ENCODE measurements at regions not wholly inside any gene's neighbourhood (a gene's known extent, or its start where the extent isn't known, plus 50 kb on each side); places are given as distances from the start of the nearest gene placed in this dataset.
"Not testable (repeated sequence)": the region's sequence is repeated elsewhere in the genome, so short reads cannot be mapped to it uniquely, and the experiment has no call there.

DNA sequence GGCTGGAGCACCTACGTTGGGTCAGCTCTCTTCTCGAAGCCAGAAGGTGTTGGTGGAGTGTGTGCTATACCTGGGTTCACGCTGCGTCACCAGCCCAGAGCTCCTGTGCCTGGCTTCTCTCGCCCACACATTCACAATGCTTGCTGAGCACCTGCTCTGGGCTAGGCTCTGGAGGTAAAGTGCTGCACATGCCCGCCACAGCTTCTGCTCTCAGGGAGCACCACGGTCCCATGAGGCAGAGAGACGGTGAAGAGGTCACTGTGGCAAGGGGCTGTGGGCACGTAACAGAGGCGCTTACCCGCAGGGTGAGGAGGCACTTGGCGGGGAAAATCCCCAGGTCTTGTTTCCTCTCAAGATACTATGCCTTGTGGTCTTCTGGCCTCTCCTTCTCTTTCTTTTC, 174.2 kb downstream of the TEX29 start:
- H3K9ac ChIP-seq (ENCODE audit: low read depth, low read length, poor library complexity, severe bottlenecking), result no peak overlapping the region
- H4K20me1 ChIP-seq (ENCODE audit: insufficient read depth, low read length, poor library complexity, severe bottlenecking), result no peaks in the 10 kb centered on the region
- H3K4me1 ChIP-seq (ENCODE audit: insufficient read depth, low read length, poor library complexity, severe bottlenecking), result no peaks in the 10 kb centered on the region
- TF ChIP-seq EZH2phosphoT487 (IDR thresholded peaks at IDR 0.05; ENCODE audit: borderline replicate concordance), result no peak
- TF ChIP-seq, protein P1, sequence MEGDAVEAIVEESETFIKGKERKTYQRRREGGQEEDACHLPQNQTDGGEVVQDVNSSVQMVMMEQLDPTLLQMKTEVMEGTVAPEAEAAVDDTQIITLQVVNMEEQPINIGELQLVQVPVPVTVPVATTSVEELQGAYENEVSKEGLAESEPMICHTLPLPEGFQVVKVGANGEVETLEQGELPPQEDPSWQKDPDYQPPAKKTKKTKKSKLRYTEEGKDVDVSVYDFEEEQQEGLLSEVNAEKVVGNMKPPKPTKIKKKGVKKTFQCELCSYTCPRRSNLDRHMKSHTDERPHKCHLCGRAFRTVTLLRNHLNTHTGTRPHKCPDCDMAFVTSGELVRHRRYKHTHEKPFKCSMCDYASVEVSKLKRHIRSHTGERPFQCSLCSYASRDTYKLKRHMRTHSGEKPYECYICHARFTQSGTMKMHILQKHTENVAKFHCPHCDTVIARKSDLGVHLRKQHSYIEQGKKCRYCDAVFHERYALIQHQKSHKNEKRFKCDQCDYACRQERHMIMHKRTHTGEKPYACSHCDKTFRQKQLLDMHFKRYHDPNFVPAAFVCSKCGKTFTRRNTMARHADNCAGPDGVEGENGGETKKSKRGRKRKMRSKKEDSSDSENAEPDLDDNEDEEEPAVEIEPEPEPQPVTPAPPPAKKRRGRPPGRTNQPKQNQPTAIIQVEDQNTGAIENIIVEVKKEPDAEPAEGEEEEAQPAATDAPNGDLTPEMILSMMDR (conservative IDR thresholded peaks at IDR 0.05; ENCODE audit: low read length), result no peak
- H2AFZ ChIP-seq (ENCODE audit: low read length), result no peak overlapping the region
- no peak overlapping the region for H3K4me2 ChIP-seq (ENCODE audit: low read depth, low read length, poor library complexity, severe bottlenecking)
- no peaks in the 10 kb centered on the region for H3F3A ChIP-seq (ENCODE audit: low read depth)
- no peak overlapping the region for H3K4me3 ChIP-seq (ENCODE audit: low read length, poor library complexity, severe bottlenecking)
- no peaks in the 10 kb centered on the region for H3K36me3 ChIP-seq (ENCODE audit: insufficient read depth, low read length)
- H3K9me2 ChIP-seq (replicated peaks; ENCODE audit: low read depth, low read length), result no peaks in the 10 kb centered on the region
- no peaks in the 10 kb centered on the region for H3K27me3 ChIP-seq (ENCODE audit: insufficient read depth, low read length, poor library complexity, severe bottlenecking)
- H3K79me2 ChIP-seq (ENCODE audit: insufficient read depth, low read length), result no peaks in the 10 kb centered on the region
- H3K9me3 ChIP-seq (ENCODE audit: insufficient read depth, low read depth, low read length), result no peaks in the 10 kb centered on the region; the same call in 1 of the 2 replicates

- H3K36me3 ChIP-seq (ENCODE audit: insufficient read depth, low read length); H2AFZ ChIP-seq (ENCODE audit: low read length); H4K20me1 ChIP-seq (ENCODE audit: insufficient read depth, low read length, poor library complexity, severe bottlenecking); H3K4me2 ChIP-seq (ENCODE audit: low read depth, low read length, poor library complexity, severe bottlenecking); H3K4me3 ChIP-seq (ENCODE audit: low read length, poor library complexity, severe bottlenecking); H3K27me3 ChIP-seq (ENCODE audit: insufficient read depth, low read length, poor library complexity, severe bottlenecking); H3K79me2 ChIP-seq (ENCODE audit: insufficient read depth, low read length); H3K9ac ChIP-seq (ENCODE audit: low read depth, low read length, poor library complexity, severe bottlenecking); H3K9me2 ChIP-seq (replicated peaks; ENCODE audit: low read depth, low read length); H3K4me1 ChIP-seq (ENCODE audit: insufficient read depth, low read length, poor library complexity, severe bottlenecking); H3F3A ChIP-seq (ENCODE audit: low read depth): not testable (repeated sequence)
- H3K9me3 ChIP-seq (ENCODE audit: insufficient read depth, low read depth, low read length), result peaks cover 14% of the 10 kb centered on the region; the same call in 1 of the 2 replicates
Measured at GRCh38 chr13:111501596-111502535, 181.4 kb downstream of the TEX29 start.

DNA sequence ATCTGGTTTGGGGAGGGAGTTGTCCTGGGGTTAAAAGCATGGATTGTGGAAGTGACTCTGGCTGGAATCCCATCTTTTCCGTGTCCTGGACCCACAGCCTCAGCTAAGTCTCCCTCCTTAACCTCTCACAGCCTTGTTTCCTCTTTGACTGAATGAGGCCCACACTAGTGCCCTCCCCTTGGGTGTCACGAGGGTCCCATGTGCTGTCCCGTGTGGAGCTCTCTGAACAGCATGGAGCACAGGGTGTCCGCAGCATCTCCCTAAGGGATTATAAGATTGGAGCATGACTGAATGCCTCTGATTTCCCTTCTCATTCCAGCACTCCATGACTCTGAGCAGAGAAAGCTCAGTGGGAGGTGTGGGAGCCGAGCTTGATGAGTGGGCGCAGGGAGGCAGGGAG, 182.5 kb downstream of the TEX29 start:
- H3F3A ChIP-seq (ENCODE audit: low read depth), result no peaks in the 10 kb centered on the region
- H3K9me2 ChIP-seq (replicated peaks; ENCODE audit: low read depth, low read length), result no peaks in the 10 kb centered on the region
- no peaks in the 10 kb centered on the region for H3K4me1 ChIP-seq (ENCODE audit: insufficient read depth, low read length, poor library complexity, severe bottlenecking)
- H3K27me3 ChIP-seq (ENCODE audit: insufficient read depth, low read length, poor library complexity, severe bottlenecking), result no peaks in the 10 kb centered on the region
- H4K20me1 ChIP-seq (ENCODE audit: insufficient read depth, low read length, poor library complexity, severe bottlenecking), result no peaks in the 10 kb centered on the region
- no peak overlapping the region for H3K4me3 ChIP-seq (ENCODE audit: low read length, poor library complexity, severe bottlenecking)
- H3K4me2 ChIP-seq (ENCODE audit: low read depth, low read length, poor library complexity, severe bottlenecking), result no peak overlapping the region
- no peaks in the 10 kb centered on the region for H3K79me2 ChIP-seq (ENCODE audit: insufficient read depth, low read length)
- H3K36me3 ChIP-seq (ENCODE audit: insufficient read depth, low read length), result no peaks in the 10 kb centered on the region
- no peak overlapping the region for H3K9ac ChIP-seq (ENCODE audit: low read depth, low read length, poor library complexity, severe bottlenecking)
- H3K9me3 ChIP-seq (ENCODE audit: insufficient read depth, low read depth, low read length), result peaks cover 14% of the 10 kb centered on the region; the same call in 1 of the 2 replicates
- no peak for TF ChIP-seq EZH2phosphoT487 (IDR thresholded peaks at IDR 0.05; ENCODE audit: borderline replicate concordance)
- TF ChIP-seq, protein P1 (conservative IDR thresholded peaks at IDR 0.05; ENCODE audit: low read length), result no peak
- H2AFZ ChIP-seq (ENCODE audit: low read length), result no peak overlapping the region

All from Loucy (cell line).